OCI-LY7 (cell line): ENCODE measurements at regions not wholly inside any gene's neighbourhood (a gene's known extent, or its start where the extent isn't known, plus 50 kb on each side); places are given as distances from the start of the nearest gene placed in this dataset.

Experiments
- BruUV-seq: library from RNA; stranded (reverse); fragments of 400-500 nt; replicated peaks from 2 replicates; lab custom pipeline; 2021; lab: Mats Ljungman, UMichigan
- CTCF ChIA-PET: fragments of 300-600 bp; sonication (Branson Sonifier 250); formaldehyde crosslinking; loops from one replicate; lab custom pipeline; 2022; ENCODE audit warnings: antibody characterized with exemption; ENCODE audit not compliant: unreplicated experiment; lab: Charles Lee
- POLR2A ChIA-PET: fragments of 300-600 bp; sonication (Branson Sonifier 250); formaldehyde crosslinking; loops from one replicate; lab custom pipeline; 2022; ENCODE audit warnings: antibody characterized with exemption; lab: Charles Lee
- DNase-seq: peaks from one replicate; pipeline ENCODE4 v3.0.0-alpha.2; 2015; ENCODE audit warnings: low spot score
- H2AFZ ChIP-seq: fragments of 200-600 bp; sonication (generic), shearing (Covaris generic); 2 replicates; pipeline ENCODE4 v1.6.1; 2014; ENCODE audit warnings: mild to moderate bottlenecking, antibody characterized with exemption, low read length, moderate library complexity
- H3K27ac ChIP-seq: fragments of 200-600 bp; sonication (generic); 2 replicates; pipeline ENCODE4 v1.5.1; 2014; ENCODE audit warnings: mixed run types, low read depth, mild to moderate bottlenecking, moderate library complexity, low read length, inconsistent platforms; ENCODE audit not compliant: poor library complexity, severe bottlenecking
- H3K36me3 ChIP-seq: fragments of 200-600 bp; sonication (generic); 2 replicates; pipeline ENCODE4 v1.6.1; 2014; ENCODE audit warnings: mild to moderate bottlenecking, antibody characterized with exemption, low read length, moderate library complexity, mixed read lengths; ENCODE audit not compliant: insufficient read depth
- H3K4me1 ChIP-seq: fragments of 200-600 bp; sonication (generic); 2 replicates; pipeline ENCODE4 v1.5.1; 2014; ENCODE audit warnings: mild to moderate bottlenecking, low read length; ENCODE audit not compliant: insufficient read depth, poor library complexity, severe bottlenecking
- H3K4me2 ChIP-seq: fragments of 200-600 bp; sonication (generic); 2 replicates; pipeline ENCODE4 v1.6.1; 2014; ENCODE audit warnings: mild to moderate bottlenecking, low read length
- H3K4me3 ChIP-seq: fragments of 200-600 bp; sonication (generic); 2 replicates; pipeline ENCODE4 v1.5.1; 2014; ENCODE audit warnings: mild to moderate bottlenecking, low read depth, low read length; ENCODE audit not compliant: poor library complexity, severe bottlenecking
- H3K79me2 ChIP-seq: fragments of 200-600 bp; sonication (generic); 2 replicates; pipeline ENCODE4 v1.6.1; 2016; ENCODE audit warnings: low read depth, mild to moderate bottlenecking, low read length, moderate library complexity, mixed read lengths; ENCODE audit not compliant: insufficient read depth
- H3K9me2 ChIP-seq: fragments of 200-600 bp; sonication (generic); 2 replicates; pipeline ENCODE4 v1.6.1; 2016; ENCODE audit warnings: mild to moderate bottlenecking, low read length, mixed read lengths; ENCODE audit not compliant: insufficient read depth
- H3K9me3 ChIP-seq: fragments of 200-600 bp; sonication (generic); 2 replicates; pipeline ENCODE4 v1.6.1; 2014; ENCODE audit warnings: mild to moderate bottlenecking, mixed run types, low read length, mixed read lengths
- H4K20me1 ChIP-seq: fragments of 200-600 bp; sonication (generic); 2 replicates; pipeline ENCODE4 v1.6.1; 2014; ENCODE audit warnings: mild to moderate bottlenecking, antibody characterized with exemption, low read length, moderate library complexity, mixed read lengths; ENCODE audit not compliant: insufficient read depth
- EZH2phosphoT487 ChIP-seq: fragments of 200-600 bp; sonication (generic); IDR thresholded peaks from 2 replicates; pipeline ENCODE4 v1.6.1; 2018; ENCODE audit warnings: low read depth, borderline replicate concordance, mild to moderate bottlenecking, mixed run types, antibody characterized with exemption, low read length, moderate library complexity, mixed read lengths
- intact Hi-C: fragments of 100-400 bp; cut with micrococcal nuclease; formaldehyde crosslinking; loops from one replicate; pipeline ENCODE4 v1.10.0; 2022; ENCODE audit not compliant: unreplicated experiment
- TF ChIP-seq, protein P1 (sequence below): fragments of 200-600 bp; sonication (generic); conservative IDR thresholded peaks from 2 replicates; pipeline ENCODE4 v1.5.1; 2014; ENCODE audit warnings: mild to moderate bottlenecking, antibody characterized with exemption, low read length, moderate library complexity, mixed read lengths

DNA sequence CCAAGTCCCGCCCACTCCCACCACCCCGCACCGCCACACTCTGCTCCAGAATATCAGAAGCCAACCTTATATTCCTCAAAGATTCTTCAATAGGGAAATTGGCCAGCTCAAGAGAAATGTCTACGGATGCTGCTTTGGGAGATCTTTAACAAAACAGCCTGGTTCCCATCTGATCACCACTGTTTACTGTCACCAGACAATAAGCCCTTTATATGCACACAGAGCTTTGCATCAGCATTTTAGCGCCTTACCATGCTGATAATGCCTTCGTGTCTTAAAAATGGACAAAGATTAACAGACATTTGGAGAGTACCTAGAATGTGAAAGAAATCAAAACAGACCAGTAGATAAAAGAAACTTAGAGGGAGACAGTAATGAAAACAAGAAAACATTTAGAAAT is 141.7 kb upstream of the SYT6 start:
- Histone ChIP-seq H3K79me2 (no peaks in the 10 kb centered on the region), H3K36me3 (no peaks in the 10 kb centered on the region), H4K20me1 (no peaks in the 10 kb centered on the region), H2AFZ (no peak overlapping the region), H3K9me2 (no peaks in the 10 kb centered on the region; the same call in 1 of the 2 replicates), H3K4me3 (no peak overlapping the region), H3K4me1 (no peaks in the 10 kb centered on the region), H3K27ac (no peak overlapping the region), H3K9me3 (no peaks in the 10 kb centered on the region), H3K4me2 (no peak overlapping the region)
- no peak for DNase-seq
- ChIA-PET CTCF (no interaction called here), POLR2A (no interaction called here)
- TF ChIP-seq, protein P1, sequence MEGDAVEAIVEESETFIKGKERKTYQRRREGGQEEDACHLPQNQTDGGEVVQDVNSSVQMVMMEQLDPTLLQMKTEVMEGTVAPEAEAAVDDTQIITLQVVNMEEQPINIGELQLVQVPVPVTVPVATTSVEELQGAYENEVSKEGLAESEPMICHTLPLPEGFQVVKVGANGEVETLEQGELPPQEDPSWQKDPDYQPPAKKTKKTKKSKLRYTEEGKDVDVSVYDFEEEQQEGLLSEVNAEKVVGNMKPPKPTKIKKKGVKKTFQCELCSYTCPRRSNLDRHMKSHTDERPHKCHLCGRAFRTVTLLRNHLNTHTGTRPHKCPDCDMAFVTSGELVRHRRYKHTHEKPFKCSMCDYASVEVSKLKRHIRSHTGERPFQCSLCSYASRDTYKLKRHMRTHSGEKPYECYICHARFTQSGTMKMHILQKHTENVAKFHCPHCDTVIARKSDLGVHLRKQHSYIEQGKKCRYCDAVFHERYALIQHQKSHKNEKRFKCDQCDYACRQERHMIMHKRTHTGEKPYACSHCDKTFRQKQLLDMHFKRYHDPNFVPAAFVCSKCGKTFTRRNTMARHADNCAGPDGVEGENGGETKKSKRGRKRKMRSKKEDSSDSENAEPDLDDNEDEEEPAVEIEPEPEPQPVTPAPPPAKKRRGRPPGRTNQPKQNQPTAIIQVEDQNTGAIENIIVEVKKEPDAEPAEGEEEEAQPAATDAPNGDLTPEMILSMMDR: no peak
- no peak for TF ChIP-seq EZH2phosphoT487
- intact Hi-C loops: no loop called here
- BruUV-seq: no TSS peak

DNA sequence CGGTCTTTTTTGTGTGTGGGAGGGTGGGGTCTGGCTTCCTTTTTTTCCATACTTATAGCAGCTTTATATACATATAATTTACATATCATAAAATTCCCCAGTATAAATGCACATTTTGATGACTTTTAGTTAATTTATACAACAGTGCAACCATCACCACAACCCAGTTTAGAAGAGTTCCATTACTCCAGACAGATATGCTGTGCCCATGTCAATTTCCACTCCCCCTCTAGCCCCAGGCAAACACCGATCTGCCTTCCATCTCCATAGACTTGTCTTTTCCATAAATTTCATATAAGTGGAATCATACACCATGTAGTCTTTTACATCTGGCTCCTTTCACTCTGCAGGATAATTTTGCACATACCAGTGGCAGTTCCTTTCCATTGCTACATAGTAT is 139.2 kb upstream of the SYT6 start:
- H3K4me1 ChIP-seq: no peaks in the 10 kb centered on the region
- no peak for DNase-seq
- no peaks in the 10 kb centered on the region for H3K9me3 ChIP-seq
- no peak for TF ChIP-seq EZH2phosphoT487
- TF ChIP-seq, protein P1: no peak
- ChIA-PET CTCF (no interaction called here), POLR2A (no interaction called here)
- H3K9me2 ChIP-seq: no peaks in the 10 kb centered on the region; the same call in 1 of the 2 replicates
- no TSS peak for BruUV-seq
- H3K27ac ChIP-seq: no peak overlapping the region
- no peak overlapping the region for H3K4me2 ChIP-seq
- no peak overlapping the region for H3K4me3 ChIP-seq
- no peaks in the 10 kb centered on the region for H4K20me1 ChIP-seq
- H3K36me3 ChIP-seq: no peaks in the 10 kb centered on the region
- H3K79me2 ChIP-seq: no peaks in the 10 kb centered on the region
- intact Hi-C loops: no loop called here
- no peak overlapping the region for H2AFZ ChIP-seq

DNA sequence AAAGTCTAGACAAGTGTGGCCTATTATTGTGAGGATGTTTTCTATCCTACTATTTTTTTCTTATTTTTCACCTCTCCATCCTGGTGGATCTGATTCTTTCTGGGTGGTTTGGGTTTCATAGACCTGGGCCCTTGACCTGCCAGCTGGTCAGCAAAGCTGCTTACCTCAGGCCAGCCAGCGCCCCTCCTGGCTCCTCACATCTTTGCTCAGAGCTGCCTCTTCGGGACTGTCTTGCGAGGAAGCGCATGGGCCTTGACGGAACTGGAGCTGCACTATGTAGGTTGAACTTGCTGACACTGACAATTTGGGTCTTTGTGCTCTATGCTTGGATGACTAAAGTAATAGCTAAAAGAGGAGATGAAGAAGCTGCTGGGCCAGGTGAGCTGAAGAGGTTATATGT is 138.5 kb upstream of the SYT6 start:
- H3K9me3 ChIP-seq: no peaks in the 10 kb centered on the region
- BruUV-seq: no TSS peak
- POLR2A ChIA-PET: no interaction called here
- no peak overlapping the region for H3K27ac ChIP-seq
- H3K4me1 ChIP-seq: no peaks in the 10 kb centered on the region
- intact Hi-C loops: no loop called here
- DNase-seq: no peak
- H3K9me2 ChIP-seq: no peaks in the 10 kb centered on the region; the same call in 1 of the 2 replicates
- CTCF ChIA-PET: no interaction called here
- H3K4me2 ChIP-seq: no peak overlapping the region
- H4K20me1 ChIP-seq: no peaks in the 10 kb centered on the region
- no peaks in the 10 kb centered on the region for H3K79me2 ChIP-seq
- TF ChIP-seq, protein P1: no peak
- TF ChIP-seq EZH2phosphoT487: no peak
- no peak overlapping the region for H3K4me3 ChIP-seq
- H3K36me3 ChIP-seq: no peaks in the 10 kb centered on the region
- H2AFZ ChIP-seq: no peak overlapping the region
